ENCODE measurements at regions not wholly inside any gene's neighbourhood (a gene's known extent, or its start where the extent isn't known, plus 50 kb on each side); places are given as distances from the start of the nearest gene placed in this dataset.

DNA sequence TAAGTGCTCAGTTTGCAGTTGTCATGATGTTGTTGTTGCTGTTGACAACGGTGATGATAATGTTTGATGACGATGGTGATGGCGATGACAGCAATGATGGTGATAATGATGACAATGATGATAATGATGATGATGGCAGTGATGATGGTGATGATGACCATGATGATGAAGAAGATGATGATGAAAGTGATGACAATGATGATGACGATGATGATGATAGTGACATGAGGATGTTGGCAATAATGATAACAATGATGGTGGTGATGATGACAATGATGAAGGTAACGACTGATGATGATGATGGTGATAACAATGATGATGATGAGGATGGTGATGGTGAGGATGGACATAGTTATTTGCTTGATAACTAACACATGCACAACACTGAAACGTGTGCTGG lies 778.5 kb downstream of the VRK1 start:
- TF ChIP-seq POLR2AphosphoS5 (IDR thresholded peaks at IDR 0.05) = peak in 1 of 3 donors; percentile 14
- TF ChIP-seq, protein P1, sequence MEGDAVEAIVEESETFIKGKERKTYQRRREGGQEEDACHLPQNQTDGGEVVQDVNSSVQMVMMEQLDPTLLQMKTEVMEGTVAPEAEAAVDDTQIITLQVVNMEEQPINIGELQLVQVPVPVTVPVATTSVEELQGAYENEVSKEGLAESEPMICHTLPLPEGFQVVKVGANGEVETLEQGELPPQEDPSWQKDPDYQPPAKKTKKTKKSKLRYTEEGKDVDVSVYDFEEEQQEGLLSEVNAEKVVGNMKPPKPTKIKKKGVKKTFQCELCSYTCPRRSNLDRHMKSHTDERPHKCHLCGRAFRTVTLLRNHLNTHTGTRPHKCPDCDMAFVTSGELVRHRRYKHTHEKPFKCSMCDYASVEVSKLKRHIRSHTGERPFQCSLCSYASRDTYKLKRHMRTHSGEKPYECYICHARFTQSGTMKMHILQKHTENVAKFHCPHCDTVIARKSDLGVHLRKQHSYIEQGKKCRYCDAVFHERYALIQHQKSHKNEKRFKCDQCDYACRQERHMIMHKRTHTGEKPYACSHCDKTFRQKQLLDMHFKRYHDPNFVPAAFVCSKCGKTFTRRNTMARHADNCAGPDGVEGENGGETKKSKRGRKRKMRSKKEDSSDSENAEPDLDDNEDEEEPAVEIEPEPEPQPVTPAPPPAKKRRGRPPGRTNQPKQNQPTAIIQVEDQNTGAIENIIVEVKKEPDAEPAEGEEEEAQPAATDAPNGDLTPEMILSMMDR (IDR thresholded peaks at IDR 0.05) = no peak

All from breast epithelium (tissue), 3 donors.